Stomach (tissue), 4 donors: ENCODE measurements at regions not wholly inside any gene's neighbourhood (a gene's known extent, or its start where the extent isn't known, plus 50 kb on each side); places are given as distances from the start of the nearest gene placed in this dataset.

Experiments
- CTCF ChIP-seq, 7 experiments: fragments of 450-650 bp in 4 of 7; fragments of 200-600 bp in 3 of 7; sonication (generic) in 3 of 7; IDR thresholded peaks; one replicate each; pipeline ENCODE4 v1.5.1; 2016 to 2019; ENCODE audit warnings: antibody characterized with exemption in 7 of 7, control low read depth in 2 of 7, mild to moderate bottlenecking in 1 of 7
- POLR2A ChIP-seq, 4 donors: fragments of 450-650 bp; IDR thresholded peaks; one replicate each; pipeline ENCODE4 v1.6.1; 2016; ENCODE audit warnings: antibody characterized with exemption in 4 of 4, control low read depth in 2 of 4, mild to moderate bottlenecking in 1 of 4, moderate library complexity in 1 of 4
- POLR2AphosphoS5 ChIP-seq, 3 donors: sonication (generic); formaldehyde crosslinking; IDR thresholded peaks; one replicate each; pipeline ENCODE4 v1.6.1; 2016; ENCODE audit warnings: antibody characterized with exemption in 3 of 3

GRCh38 chr20:10794765-10795164 is 121.0 kb upstream of the JAG1 start:
- TF ChIP-seq CTCF (IDR thresholded peaks at IDR 0.05): no peak
- no peak for TF ChIP-seq POLR2A (IDR thresholded peaks at IDR 0.05)
- TF ChIP-seq POLR2AphosphoS5 (IDR thresholded peaks at IDR 0.05): no peak
